ENCODE measurements at regions not wholly inside any gene's neighbourhood (a gene's known extent, or its start where the extent isn't known, plus 50 kb on each side); places are given as distances from the start of the nearest gene placed in this dataset.

DNA sequence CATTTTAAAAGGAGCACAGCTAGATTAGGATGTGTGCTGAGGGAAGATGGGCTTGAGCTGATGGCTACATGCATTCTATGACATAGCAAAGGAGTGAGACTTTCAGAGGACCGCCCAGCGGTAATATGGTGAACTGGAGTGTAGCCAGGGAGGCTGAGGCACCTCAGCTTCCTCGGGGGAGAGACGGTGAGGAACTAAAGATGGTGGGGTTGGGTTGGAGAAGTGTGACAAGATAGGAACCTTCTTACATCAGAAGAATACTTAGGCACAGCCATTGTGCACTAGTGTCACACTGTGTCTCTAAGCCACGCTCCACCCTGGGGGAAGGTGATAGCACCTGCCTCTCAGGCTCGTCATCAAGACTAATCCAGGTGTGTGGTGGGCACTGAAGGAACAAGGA lies 118.0 kb upstream of the IRX2 start:
- TF ChIP-seq CEBPB (IDR thresholded peaks at IDR 0.05; ENCODE audit: low read depth, low read length) (no peak), CTCF (IDR thresholded peaks at IDR 0.05; ENCODE audit: control extremely low read depth in 1 of 3, insufficient read depth in 1 of 3, low read depth in 1 of 3, low read length in 3 of 3) (no peak), TBP (IDR thresholded peaks at IDR 0.05; ENCODE audit: low read depth, low read length) (no peak)
